GM12891 (cell line): ENCODE measurements at regions not wholly inside any gene's neighbourhood (a gene's known extent, or its start where the extent isn't known, plus 50 kb on each side); places are given as distances from the start of the nearest gene placed in this dataset.

Experiments
- DNase-seq: peaks from one replicate; pipeline ENCODE4 v3.0.0; 2011; ENCODE audit warnings: low spot score; ENCODE audit not compliant: insufficient read length
- FAIRE-seq: peaks from 2 replicates; lab custom pipeline; 2011; peaks lifted over from hg19 to GRCh38; lab: Jason Lieb, UNC
- PAX5 ChIP-seq: IDR thresholded peaks from 2 replicates; pipeline ENCODE4 v1.6.1; 2011; ENCODE audit warnings: low read length, moderate library complexity, mild to moderate bottlenecking; ENCODE audit not compliant: insufficient read depth, severe bottlenecking
- POLR2A ChIP-seq: IDR thresholded peaks from 2 replicates; pipeline ENCODE4 v1.6.1; 2011; ENCODE audit warnings: low read depth, low read length, control low read depth
- POLR2AphosphoS5 ChIP-seq: IDR thresholded peaks from 2 replicates; pipeline ENCODE4 v1.6.1; 2011; ENCODE audit warnings: low read depth, low read length, control low read depth
- POU2F2 ChIP-seq: IDR thresholded peaks from 2 replicates; pipeline ENCODE4 v1.6.1; 2011; ENCODE audit warnings: low read depth, mild to moderate bottlenecking, control low read depth, low read length, moderate library complexity
- SPI1 ChIP-seq: IDR thresholded peaks from 2 replicates; pipeline ENCODE4 v1.6.1; 2011; ENCODE audit warnings: low read depth, low read length, control low read depth
- TAF1 ChIP-seq: IDR thresholded peaks from 2 replicates; pipeline ENCODE4 v1.6.1; 2011; ENCODE audit warnings: low read depth, low read length, control low read depth

- FAIRE-seq (peak; percentile 23), DNase-seq (no peak)
- TF ChIP-seq POLR2AphosphoS5: no peak
- TF ChIP-seq POLR2A: no peak
- TF ChIP-seq PAX5: no peak
- no peak for TF ChIP-seq SPI1
- no peak for TF ChIP-seq TAF1
- no peak for TF ChIP-seq POU2F2
Measured at GRCh38 chr12:85530456-85530855, 250.4 kb downstream of the ALX1 start.

GRCh38 chr12:85531341-85531740 is 251.3 kb downstream of the ALX1 start:
- peak; percentile 75 for FAIRE-seq
- no peak for DNase-seq
- TF ChIP-seq POLR2A: no peak
- TF ChIP-seq SPI1: no peak
- no peak for TF ChIP-seq POLR2AphosphoS5

- TF ChIP-seq TAF1 (no peak), POLR2A (no peak), POLR2AphosphoS5 (no peak), SPI1 (no peak), PAX5 (no peak), POU2F2 (no peak)
- FAIRE-seq (no peak), DNase-seq (no peak)
Measured at GRCh38 chr12:85549640-85550039, 269.6 kb downstream of the ALX1 start.

- DNase-seq: no peak
- TF ChIP-seq PAX5: no peak
- no peak for TF ChIP-seq SPI1
- TF ChIP-seq POU2F2: no peak
- TF ChIP-seq POLR2A: no peak
- no peak for TF ChIP-seq TAF1
- no peak for FAIRE-seq
Measured at GRCh38 chr12:85550924-85551323, 270.9 kb downstream of the ALX1 start.

GRCh38 chr12:85552461-85552860 is 272.4 kb downstream of the ALX1 start:
- FAIRE-seq (no peak), DNase-seq (no peak)
- TF ChIP-seq PAX5 (no peak), POLR2AphosphoS5 (no peak), TAF1 (no peak), SPI1 (no peak), POLR2A (no peak), POU2F2 (no peak)

- FAIRE-seq (no peak), DNase-seq (no peak)
- TF ChIP-seq TAF1 (no peak), PAX5 (no peak), POLR2AphosphoS5 (no peak), POU2F2 (no peak), POLR2A (no peak), SPI1 (no peak)
Measured at GRCh38 chr12:85557850-85558249, 277.8 kb downstream of the ALX1 start.

- TF ChIP-seq PAX5 (no peak), POLR2A (no peak), POLR2AphosphoS5 (no peak), SPI1 (no peak), POU2F2 (no peak), TAF1 (no peak)
- no peak for FAIRE-seq
- no peak for DNase-seq
Measured at GRCh38 chr12:85558684-85559083, 277.5 kb downstream of the RASSF9 start.

GRCh38 chr12:85559127-85559526 is 277.1 kb downstream of the RASSF9 start:
- TF ChIP-seq SPI1: no peak
- TF ChIP-seq POLR2AphosphoS5: no peak
- FAIRE-seq (no peak), DNase-seq (no peak)

GRCh38 chr12:85559536-85559935 is 276.7 kb downstream of the RASSF9 start:
- DNase-seq: no peak
- no peak for TF ChIP-seq PAX5
- no peak for TF ChIP-seq POLR2AphosphoS5
- TF ChIP-seq POU2F2: no peak
- TF ChIP-seq POLR2A: no peak
- no peak for TF ChIP-seq SPI1
- TF ChIP-seq TAF1: no peak
- FAIRE-seq: no peak

- DNase-seq: no peak
- no peak for TF ChIP-seq PAX5
- TF ChIP-seq POLR2A: no peak
- TF ChIP-seq SPI1: no peak
- TF ChIP-seq POU2F2: no peak
- FAIRE-seq: no peak
Measured at GRCh38 chr12:85562765-85563164, 273.4 kb downstream of the RASSF9 start.
